ENCODE measurements at regions not wholly inside any gene's neighbourhood (a gene's known extent, or its start where the extent isn't known, plus 50 kb on each side); places are given as distances from the start of the nearest gene placed in this dataset.

DNA sequence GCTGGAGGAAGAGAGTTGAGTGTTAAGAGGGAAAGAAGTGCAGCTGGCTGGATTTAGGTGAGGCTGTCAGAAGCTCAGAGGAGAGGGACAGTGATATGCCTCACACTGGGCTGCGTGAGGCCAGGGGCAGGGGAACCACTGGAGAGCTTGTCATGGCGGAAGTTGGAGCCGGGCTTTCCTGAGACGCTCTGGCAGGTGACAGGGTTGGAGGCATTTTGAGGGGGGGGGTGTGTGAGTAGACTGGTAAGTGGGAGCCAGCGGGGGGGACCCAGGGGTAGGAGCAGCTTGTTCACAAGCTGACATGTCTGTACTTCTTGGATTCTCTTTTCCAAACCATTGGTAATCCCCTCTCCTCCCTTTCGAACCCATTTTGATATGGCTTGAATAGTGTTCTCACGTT lies 331.5 kb upstream of the RGMA start:
- TF ChIP-seq, protein P1, sequence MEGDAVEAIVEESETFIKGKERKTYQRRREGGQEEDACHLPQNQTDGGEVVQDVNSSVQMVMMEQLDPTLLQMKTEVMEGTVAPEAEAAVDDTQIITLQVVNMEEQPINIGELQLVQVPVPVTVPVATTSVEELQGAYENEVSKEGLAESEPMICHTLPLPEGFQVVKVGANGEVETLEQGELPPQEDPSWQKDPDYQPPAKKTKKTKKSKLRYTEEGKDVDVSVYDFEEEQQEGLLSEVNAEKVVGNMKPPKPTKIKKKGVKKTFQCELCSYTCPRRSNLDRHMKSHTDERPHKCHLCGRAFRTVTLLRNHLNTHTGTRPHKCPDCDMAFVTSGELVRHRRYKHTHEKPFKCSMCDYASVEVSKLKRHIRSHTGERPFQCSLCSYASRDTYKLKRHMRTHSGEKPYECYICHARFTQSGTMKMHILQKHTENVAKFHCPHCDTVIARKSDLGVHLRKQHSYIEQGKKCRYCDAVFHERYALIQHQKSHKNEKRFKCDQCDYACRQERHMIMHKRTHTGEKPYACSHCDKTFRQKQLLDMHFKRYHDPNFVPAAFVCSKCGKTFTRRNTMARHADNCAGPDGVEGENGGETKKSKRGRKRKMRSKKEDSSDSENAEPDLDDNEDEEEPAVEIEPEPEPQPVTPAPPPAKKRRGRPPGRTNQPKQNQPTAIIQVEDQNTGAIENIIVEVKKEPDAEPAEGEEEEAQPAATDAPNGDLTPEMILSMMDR (IDR thresholded peaks at IDR 0.05; ENCODE audit: insufficient read depth, low read length) = no peak
- TF ChIP-seq POLR2AphosphoS5 (IDR thresholded peaks at IDR 0.05; ENCODE audit: low read depth) = no peak
- TF ChIP-seq SPI1 (IDR thresholded peaks at IDR 0.05; ENCODE audit: borderline replicate concordance, low read depth) = no peak
- TF ChIP-seq, protein P2, sequence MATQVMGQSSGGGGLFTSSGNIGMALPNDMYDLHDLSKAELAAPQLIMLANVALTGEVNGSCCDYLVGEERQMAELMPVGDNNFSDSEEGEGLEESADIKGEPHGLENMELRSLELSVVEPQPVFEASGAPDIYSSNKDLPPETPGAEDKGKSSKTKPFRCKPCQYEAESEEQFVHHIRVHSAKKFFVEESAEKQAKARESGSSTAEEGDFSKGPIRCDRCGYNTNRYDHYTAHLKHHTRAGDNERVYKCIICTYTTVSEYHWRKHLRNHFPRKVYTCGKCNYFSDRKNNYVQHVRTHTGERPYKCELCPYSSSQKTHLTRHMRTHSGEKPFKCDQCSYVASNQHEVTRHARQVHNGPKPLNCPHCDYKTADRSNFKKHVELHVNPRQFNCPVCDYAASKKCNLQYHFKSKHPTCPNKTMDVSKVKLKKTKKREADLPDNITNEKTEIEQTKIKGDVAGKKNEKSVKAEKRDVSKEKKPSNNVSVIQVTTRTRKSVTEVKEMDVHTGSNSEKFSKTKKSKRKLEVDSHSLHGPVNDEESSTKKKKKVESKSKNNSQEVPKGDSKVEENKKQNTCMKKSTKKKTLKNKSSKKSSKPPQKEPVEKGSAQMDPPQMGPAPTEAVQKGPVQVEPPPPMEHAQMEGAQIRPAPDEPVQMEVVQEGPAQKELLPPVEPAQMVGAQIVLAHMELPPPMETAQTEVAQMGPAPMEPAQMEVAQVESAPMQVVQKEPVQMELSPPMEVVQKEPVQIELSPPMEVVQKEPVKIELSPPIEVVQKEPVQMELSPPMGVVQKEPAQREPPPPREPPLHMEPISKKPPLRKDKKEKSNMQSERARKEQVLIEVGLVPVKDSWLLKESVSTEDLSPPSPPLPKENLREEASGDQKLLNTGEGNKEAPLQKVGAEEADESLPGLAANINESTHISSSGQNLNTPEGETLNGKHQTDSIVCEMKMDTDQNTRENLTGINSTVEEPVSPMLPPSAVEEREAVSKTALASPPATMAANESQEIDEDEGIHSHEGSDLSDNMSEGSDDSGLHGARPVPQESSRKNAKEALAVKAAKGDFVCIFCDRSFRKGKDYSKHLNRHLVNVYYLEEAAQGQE (IDR thresholded peaks at IDR 0.05; ENCODE audit: insufficient replicate concordance, low read depth) = no peak

All from HL-60 (cell line).